HG03064 (cell line): ENCODE measurements at regions not wholly inside any gene's neighbourhood (a gene's known extent, or its start where the extent isn't known, plus 50 kb on each side); places are given as distances from the start of the nearest gene placed in this dataset.

Source experiments
- ATAC-seq: cut with Tn5 transposase; IDR thresholded peaks from one replicate; pipeline ENCODE4 v1.9.1; 2021; ENCODE audit warnings: low read depth; ENCODE audit not compliant: unreplicated experiment

GRCh38 chr18:44594799-44595467 lies 85.8 kb upstream of the SETBP1 start:
- no peak for ATAC-seq

DNA sequence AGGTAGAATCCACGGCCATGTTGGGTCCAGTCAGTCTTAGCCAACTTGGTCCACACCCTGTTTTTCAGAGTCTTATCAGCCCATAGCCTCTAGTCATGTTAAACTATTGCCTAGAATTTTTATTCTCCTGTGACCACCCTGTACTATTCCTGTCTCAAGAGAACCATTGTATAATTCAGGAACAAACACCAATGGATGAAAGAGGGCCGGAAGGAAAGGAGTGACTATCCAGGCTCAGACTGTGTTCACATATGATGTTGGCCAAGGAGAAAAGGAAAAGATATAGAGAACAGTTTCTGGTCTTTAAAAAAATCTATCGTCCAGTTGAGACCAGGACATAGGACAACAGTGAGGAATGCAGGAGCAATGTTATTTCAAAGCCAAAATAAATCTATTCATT lies 82.9 kb upstream of the SETBP1 start:
- ATAC-seq, result no peak

- ATAC-seq, result no peak
Measured at GRCh38 chr18:44598514-44598913, 82.2 kb upstream of the SETBP1 start.

DNA sequence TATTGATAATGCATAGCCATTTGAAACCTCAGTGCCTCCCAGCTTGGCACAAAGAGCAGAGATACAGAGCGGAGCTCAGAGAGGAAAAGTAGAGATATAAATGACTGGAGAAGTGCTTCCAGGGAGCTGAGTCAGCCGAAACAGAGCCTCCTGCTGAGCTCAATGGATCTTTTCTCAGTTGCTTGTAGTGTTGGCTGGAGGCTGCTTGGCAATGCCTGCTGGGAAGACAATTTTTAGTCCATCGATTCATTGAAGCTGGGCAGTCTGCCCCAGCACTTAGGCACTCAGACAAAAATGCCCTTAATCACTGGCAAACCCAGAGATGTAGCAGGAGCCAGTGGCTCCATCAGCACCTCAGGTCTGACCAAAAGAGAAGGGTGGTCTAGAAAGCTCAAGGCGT lies 81.3 kb upstream of the SETBP1 start:
- no peak for ATAC-seq

DNA sequence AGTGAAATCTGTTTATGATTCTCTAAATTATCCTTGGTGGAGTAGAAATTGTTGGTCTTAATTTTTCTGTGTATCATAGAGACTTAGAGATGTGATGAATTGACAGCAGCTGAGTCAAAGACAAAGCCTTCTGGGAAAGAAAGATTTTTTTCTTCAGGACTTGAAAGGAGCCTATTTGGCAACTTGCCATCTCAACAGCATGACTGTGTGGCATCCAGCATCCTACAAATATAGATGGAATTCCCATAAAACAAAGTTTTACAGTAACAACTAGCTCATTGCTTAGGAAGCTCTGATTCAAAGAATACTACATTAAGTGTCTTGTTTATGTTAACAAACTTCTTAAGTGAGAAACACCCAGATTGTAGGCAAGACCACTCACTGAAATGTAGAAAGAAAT lies 79.2 kb upstream of the SETBP1 start:
- ATAC-seq, result no peak

- no peak for ATAC-seq
Measured at GRCh38 chr18:44602380-44602779, 78.3 kb upstream of the SETBP1 start.

DNA sequence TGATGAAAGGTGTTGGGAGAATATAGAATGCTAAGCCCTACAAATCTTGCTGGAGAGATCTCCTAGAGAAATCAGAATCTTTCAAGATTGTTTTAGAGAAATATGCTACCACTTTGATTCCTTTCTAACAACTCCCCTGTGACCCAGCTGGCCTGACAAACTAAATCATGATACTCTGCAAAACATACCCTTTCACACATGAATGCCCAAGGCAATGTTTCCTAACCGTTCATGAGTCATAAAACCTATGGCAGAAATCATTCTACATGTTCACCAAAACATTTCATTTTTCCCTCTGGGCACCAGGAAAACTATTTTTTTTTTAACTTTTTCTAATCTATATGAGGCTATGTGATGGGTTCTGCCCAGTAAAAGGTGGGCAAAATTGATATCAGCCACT lies 77.8 kb upstream of the SETBP1 start:
- no peak for ATAC-seq

DNA sequence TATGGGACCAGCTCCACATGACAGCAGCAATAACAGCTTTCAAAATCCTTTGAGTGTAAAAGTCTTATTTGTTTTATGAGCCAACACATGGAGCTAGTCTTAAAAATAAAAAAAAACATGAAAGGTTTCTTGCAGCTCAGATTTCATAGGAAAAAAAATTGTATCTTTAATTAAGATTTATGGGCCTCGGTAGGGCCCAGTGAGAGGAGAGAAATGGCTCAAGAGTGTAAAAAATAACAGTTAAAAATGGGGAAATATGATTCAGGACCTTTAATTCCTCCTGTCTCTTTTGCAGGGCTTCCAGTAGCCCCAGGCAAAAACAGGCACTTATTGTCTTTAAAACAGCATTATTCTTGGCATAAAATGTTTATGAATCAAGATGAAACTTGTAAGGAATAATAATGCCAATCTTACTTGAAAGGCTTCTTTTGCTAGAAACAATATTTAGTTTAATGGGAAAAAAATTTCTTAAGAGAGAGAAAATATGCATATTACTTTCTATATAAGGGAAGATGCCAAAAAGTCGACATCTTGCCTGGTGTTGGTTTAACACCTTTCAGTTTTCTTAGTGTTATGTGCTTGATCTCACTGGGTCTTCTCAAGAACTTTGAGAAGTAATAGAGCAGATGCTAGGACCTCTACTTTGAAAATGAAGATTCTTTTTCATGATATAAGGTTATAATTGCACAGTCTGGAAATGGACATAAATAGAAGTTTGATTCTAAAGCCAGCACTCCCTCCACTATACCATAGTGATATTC lies 71.3 kb upstream of the SETBP1 start:
- no peak for ATAC-seq

DNA sequence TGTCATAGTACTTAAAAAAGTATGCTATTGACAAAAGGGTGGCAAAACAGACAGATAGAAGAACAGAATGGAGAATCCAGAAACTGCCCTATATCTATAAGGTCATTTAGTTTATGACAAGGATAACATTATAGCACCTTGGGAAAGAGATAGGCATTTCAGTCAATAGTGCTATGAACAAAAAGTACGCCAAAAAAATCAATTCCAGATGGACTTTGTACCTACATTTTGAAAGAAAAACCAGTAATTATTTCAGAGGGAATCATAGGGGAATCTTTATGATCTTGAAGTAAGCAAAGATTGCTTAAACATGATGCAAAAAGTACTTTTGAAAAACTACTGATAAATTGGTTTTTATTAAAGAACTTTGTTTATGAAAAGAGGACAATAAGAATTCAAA lies 59.9 kb upstream of the SETBP1 start:
- ATAC-seq, result no peak

DNA sequence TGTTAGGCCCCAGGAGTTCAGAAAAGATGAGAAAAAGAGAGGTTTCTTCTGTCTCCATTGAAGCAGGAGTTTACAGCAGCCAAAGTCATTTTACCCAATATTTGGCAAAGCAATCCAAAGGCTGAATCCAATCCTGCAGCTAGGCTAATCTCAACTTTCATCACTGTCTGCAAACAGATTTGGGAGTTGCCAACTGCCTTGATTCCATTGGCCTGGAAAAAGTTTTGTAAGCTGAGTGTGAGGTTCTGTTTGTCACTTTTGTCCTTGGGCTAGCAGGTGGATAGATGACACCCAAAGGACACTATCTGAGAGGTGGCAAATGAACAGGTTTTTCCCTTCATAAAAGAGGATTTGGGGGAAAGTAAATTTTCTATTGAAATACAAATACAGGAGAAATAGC lies 56.6 kb upstream of the SETBP1 start:
- ATAC-seq, result no peak

DNA sequence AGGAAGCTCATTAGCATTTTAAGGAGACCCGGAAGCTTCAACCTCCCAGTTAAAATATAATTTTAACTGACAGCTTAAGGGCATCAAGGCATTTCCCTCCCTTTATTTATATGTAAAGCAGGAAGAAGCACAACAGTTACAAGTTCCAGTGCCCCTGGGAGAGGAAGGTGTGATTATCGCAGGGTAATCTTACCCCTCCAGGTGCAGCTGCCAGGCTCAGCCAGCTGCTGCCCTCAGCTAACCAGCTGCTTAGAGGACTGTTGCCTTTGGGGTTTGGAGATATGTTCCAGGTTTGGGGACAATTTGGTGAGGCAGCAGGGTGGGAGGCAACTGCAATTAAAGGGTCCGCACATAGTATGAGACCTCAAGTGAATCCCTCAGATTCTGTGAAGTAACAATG lies 55.3 kb upstream of the SETBP1 start:
- ATAC-seq, result no peak

DNA sequence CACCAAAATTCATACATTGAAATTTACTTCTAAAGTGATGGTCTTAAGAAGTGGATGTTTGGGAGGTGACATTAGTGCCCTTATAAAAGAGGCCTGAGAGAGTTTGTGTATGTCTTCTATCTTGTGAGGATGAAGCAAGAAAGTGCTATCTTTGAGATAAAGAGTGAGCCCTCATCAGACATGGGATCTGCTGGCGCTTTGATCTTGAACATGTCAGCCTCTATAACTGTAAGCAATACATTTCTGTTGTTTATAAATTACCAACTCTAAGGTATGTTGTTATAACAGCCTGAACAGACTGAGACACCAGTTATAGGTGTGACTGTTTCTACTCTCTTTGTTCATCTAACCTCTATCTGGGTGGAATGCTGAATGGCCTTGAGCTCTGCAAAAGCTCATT lies 54.5 kb upstream of the SETBP1 start:
- ATAC-seq, result no peak

- no peak for ATAC-seq
Measured at GRCh38 chr18:44626807-44627206, 53.9 kb upstream of the SETBP1 start.

- no peak for ATAC-seq
Measured at GRCh38 chr18:44627280-44627679, 53.4 kb upstream of the SETBP1 start.

DNA sequence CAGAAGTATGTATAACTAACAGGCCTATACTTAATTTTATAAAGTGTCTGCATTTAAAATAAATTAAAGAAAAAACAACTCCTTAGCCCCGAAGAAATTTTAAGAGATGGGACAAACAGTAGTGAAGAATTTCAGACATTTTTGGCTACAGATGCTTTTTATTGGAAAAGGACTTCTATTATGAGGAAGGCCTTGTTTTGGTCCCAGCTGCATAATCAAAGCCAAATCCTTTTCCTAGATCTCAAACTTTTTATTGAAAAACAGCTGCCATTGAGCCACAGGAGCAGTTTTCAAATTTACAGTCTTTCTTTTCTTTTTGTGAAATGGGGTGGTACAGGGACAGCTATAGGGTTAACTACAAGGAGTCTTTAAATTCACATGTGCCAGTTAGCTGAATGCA lies 51.3 kb upstream of the SETBP1 start:
- ATAC-seq, result no peak

- ATAC-seq, result no peak
Measured at GRCh38 chr18:44630118-44630517, 50.6 kb upstream of the SETBP1 start.
